HepG2 (cell line): ENCODE measurements at regions not wholly inside any gene's neighbourhood (a gene's known extent, or its start where the extent isn't known, plus 50 kb on each side); places are given as distances from the start of the nearest gene placed in this dataset.

ENCODE experiments used
- ATAC-seq: fragments of 200-7000 bp; cut with Tn5 transposase; 3 replicates; pipeline ENCODE4 v1.9.1; 2020; ENCODE audit warnings: mild to moderate bottlenecking, moderate library complexity
- BruUV-seq: library from RNA; stranded (reverse); fragments of 400-500 nt; replicated peaks from 2 replicates; lab custom pipeline; 2021; lab: Mats Ljungman, UMichigan
- CTCF ChIA-PET: fragments of 300-600 bp; formaldehyde crosslinking; extraction: SDS; loops from one replicate; lab custom pipeline; 2021; ENCODE audit warnings: low total read pairs, inconsistent platforms, low intra/inter-chr PET ratio; lab: Yijun Ruan, JAX
- POLR2A ChIA-PET: fragments of 350-600 bp; sonication (Branson Sonifier 250); formaldehyde crosslinking; loops from one replicate; lab custom pipeline; 2020; ENCODE audit warnings: antibody characterized with exemption, inconsistent platforms; lab: Yijun Ruan, JAX
- DNase-seq: peaks from one replicate; pipeline ENCODE4 v3.0.0-alpha.2; 2015; ENCODE audit warnings: low spot score
- FAIRE-seq: peaks from 3 replicates; lab custom pipeline; 2011; peaks lifted over from hg19 to GRCh38; lab: Jason Lieb, UNC
- H2AFZ ChIP-seq: one replicate; pipeline ENCODE4 v1.6.1; 2011; ENCODE audit warnings: low read length, inconsistent platforms
- H3K27ac ChIP-seq: fragments of 300-600 bp; 3 replicates; pipeline ENCODE4 v1.8.0; 2011; ENCODE audit warnings: mixed run types, mild to moderate bottlenecking, mixed read lengths, low read length, inconsistent platforms; ENCODE audit not compliant: insufficient read depth; ENCODE audit errors: extremely low read length
- H3K27me3 ChIP-seq, 2 experiments: fragments of 200-600 bp in 1 of 2; 2 replicates in 1 of 2; 3 replicates in 1 of 2; pipeline versions ENCODE4 v1.6.0 to v1.8.0; 2011; ENCODE audit warnings: low read length in 2 of 2, mild to moderate bottlenecking in 2 of 2, moderate library complexity in 2 of 2, inconsistent platforms in 1 of 2; ENCODE audit not compliant: insufficient read depth in 2 of 2, control insufficient read depth in 1 of 2
- H3K36me3 ChIP-seq, 2 experiments: fragments of 200-600 bp in 1 of 2; replicated peaks in 1 of 2; 2 replicates in 1 of 2; 3 replicates in 1 of 2; pipeline versions ENCODE4 v1.5.1 to v1.8.0; 2011; ENCODE audit warnings: low read length in 2 of 2, inconsistent platforms in 1 of 2; ENCODE audit not compliant: insufficient read depth in 2 of 2, control insufficient read depth in 1 of 2
- H3K4me1 ChIP-seq: 2 replicates; pipeline ENCODE4 v1.5.1; 2012; ENCODE audit warnings: low read length, inconsistent platforms; ENCODE audit not compliant: insufficient read depth
- H3K4me2 ChIP-seq: 2 replicates; pipeline ENCODE4 v1.6.0; 2011; ENCODE audit warnings: low read depth, low read length, inconsistent platforms
- H3K4me3 ChIP-seq, 3 experiments: fragments of 200-600 bp in 1 of 3; sonication (generic), shearing (Covaris generic) in 1 of 3; replicated peaks in 1 of 3; 2 replicates each; pipeline ENCODE4 v1.5.1; 2011 to 2016; ENCODE audit warnings: low read length in 3 of 3, inconsistent platforms in 2 of 3, low read depth in 2 of 3, mild to moderate bottlenecking in 2 of 3, control low read depth in 1 of 3, mixed read lengths in 1 of 3; ENCODE audit not compliant: insufficient read depth in 1 of 3
- H3K79me2 ChIP-seq: one replicate; pipeline ENCODE4 v1.6.1; 2011; ENCODE audit warnings: low read length, inconsistent platforms; ENCODE audit not compliant: insufficient read depth
- H3K9ac ChIP-seq: 2 replicates; pipeline ENCODE4 v1.6.0; 2011; ENCODE audit warnings: mild to moderate bottlenecking, low read depth, low read length, inconsistent platforms; ENCODE audit not compliant: insufficient read depth
- H3K9me3 ChIP-seq: 2 replicates; pipeline ENCODE4 v1.5.1; 2012; ENCODE audit warnings: mild to moderate bottlenecking, low read length
- H4K20me1 ChIP-seq: 2 replicates; pipeline ENCODE4 v1.6.0; 2011; ENCODE audit warnings: inconsistent platforms, mild to moderate bottlenecking, low read length, moderate library complexity; ENCODE audit not compliant: insufficient read depth
- CCAR2 ChIP-seq: fragments of 200-400 bp; formaldehyde crosslinking; optimal IDR thresholded peaks from 2 replicates; pipeline ENCODE3; 2018; ENCODE audit warnings: low read depth, mild to moderate bottlenecking, low read length, moderate library complexity
- DBP ChIP-seq: sonication (generic); formaldehyde crosslinking; IDR thresholded peaks from 2 replicates; pipeline ENCODE4 v1.4.0; 2020; ENCODE audit warnings: missing genetic modification reagents; ENCODE audit errors: not compliant biosample characterization
- MAFF ChIP-seq: IDR thresholded peaks from 2 replicates; pipeline ENCODE4 v1.6.1; 2011; ENCODE audit warnings: low read depth, low read length, improper control_type of control experiment
- MAFK ChIP-seq, 2 experiments: IDR thresholded peaks in 1 of 2; conservative IDR thresholded peaks in 1 of 2; 2 replicates each; pipeline ENCODE4 v1.6.1; 2011; ENCODE audit warnings: improper control_type of control experiment in 2 of 2, low read length in 2 of 2
- RBM39 ChIP-seq: fragments of 200-400 bp; formaldehyde crosslinking; IDR thresholded peaks from one replicate; pipeline ENCODE4 v1.6.1; 2018; ENCODE audit warnings: antibody characterized with exemption, mild to moderate bottlenecking, low read depth, low read length; ENCODE audit not compliant: poor library complexity, severe bottlenecking
- SAP130 ChIP-seq: IDR thresholded peaks from 2 replicates; pipeline ENCODE4 v1.6.1; 2016; ENCODE audit warnings: low read depth
- ZNF160 ChIP-seq: sonication (generic); formaldehyde crosslinking; IDR thresholded peaks from 2 replicates; pipeline ENCODE4 v1.8.0; 2022; ENCODE audit warnings: mild to moderate bottlenecking, inconsistent platforms, missing genetic modification reagents
- ZNF44 ChIP-seq: sonication (generic); formaldehyde crosslinking; IDR thresholded peaks from 2 replicates; pipeline ENCODE4 v1.5.1; 2020; ENCODE audit warnings: mild to moderate bottlenecking, missing genetic modification reagents
- ZNF780A ChIP-seq: sonication (generic); formaldehyde crosslinking; IDR thresholded peaks from 2 replicates; pipeline ENCODE4 v1.8.0; 2022; ENCODE audit warnings: mild to moderate bottlenecking, missing genetic modification reagents, moderate library complexity
- WGBS: methylation state at CpG from one replicate; pipeline ENCODE4 v1.1.6; 2017; ENCODE audit warnings: low lambda C conversion rate; 5-methylcytosine and 5-hydroxymethylcytosine counted together
- in situ Hi-C: cut with HindIII; loops from 2 replicates; pipeline ENCODE4 v1.10.0; 2017; ENCODE audit warnings: low pct_unique_long_range_greater_than_20kb; ENCODE audit not compliant: extremely low pct_ligation_motif_present
- intact Hi-C: fragments of 100-400 bp; cut with micrococcal nuclease; formaldehyde crosslinking; loops from one replicate; pipeline ENCODE4 v1.10.0; 2022; ENCODE audit not compliant: unreplicated experiment

GRCh38 chr2:106735807-106736206 is 150.2 kb downstream of the ST6GAL2 start:
- intact Hi-C loops = no loop called here

GRCh38 chr2:106736221-106736620 is 149.7 kb downstream of the ST6GAL2 start:
- Histone ChIP-seq H3K4me1 (no peaks in the 10 kb centered on the region), H3K9me3 (no peaks in the 10 kb centered on the region), H3K27ac (no peak overlapping the region), H3K27me3 (0 out of 5 replicates have a peak, but pooled peaks cover 0 to 8% of the 10 kb centered on the region in 2 experiments), H3K36me3 (no peaks in the 10 kb centered on the region), H2AFZ (no peak overlapping the region), H3K9ac (no peak overlapping the region), H4K20me1 (no peaks in the 10 kb centered on the region), H3K4me2 (no peak overlapping the region), H3K79me2 (no peaks in the 10 kb centered on the region), H3K4me3 (no peak overlapping the region)
- BruUV-seq = no TSS peak
- TF ChIP-seq ZNF160 (CRISPR knock-in tag) = no peak
- no peak for TF ChIP-seq RBM39
- TF ChIP-seq SAP130 (CRISPR knock-in tag) = no peak
- TF ChIP-seq DBP (CRISPR knock-in tag) = no peak
- TF ChIP-seq CCAR2 = no peak
- TF ChIP-seq ZNF44 (CRISPR knock-in tag) = no peak
- no peak for DNase-seq
- FAIRE-seq = no peak
- intact Hi-C loops = no loop called here
- WGBS = 2% methylated on average over 2 of the region's 2 CpGs
- POLR2A ChIA-PET = no interaction called here
- in situ Hi-C loops = no loop called here
- ATAC-seq = no peak
- CTCF ChIA-PET = no interaction called here

More at GRCh38 chr2:106735807-106736206, 150.2 kb downstream of the ST6GAL2 start:
- FAIRE-seq = no peak
- Histone ChIP-seq H3K79me2 (no peaks in the 10 kb centered on the region), H3K27me3 (0 out of 5 replicates have a peak, but pooled peaks cover 0 to 8% of the 10 kb centered on the region in 2 experiments), H3K36me3 (no peaks in the 10 kb centered on the region), H4K20me1 (no peaks in the 10 kb centered on the region), H2AFZ (no peak overlapping the region), H3K4me3 (no peak overlapping the region), H3K4me2 (no peak overlapping the region), H3K27ac (no peak overlapping the region), H3K4me1 (no peaks in the 10 kb centered on the region), H3K9me3 (no peaks in the 10 kb centered on the region), H3K9ac (no peak overlapping the region)
- ATAC-seq = no peak
- POLR2A ChIA-PET = no interaction called here
- TF ChIP-seq ZNF780A (CRISPR knock-in tag) (no peak), MAFK (conservative IDR thresholded peaks at IDR 0.05 in 1 of 2, IDR thresholded peaks at IDR 0.05 in 1 of 2; ENCODE audit: low read length in 2 of 2) (peak; percentile 77 to 93), MAFF (peak; percentile 91)
- in situ Hi-C loops = no loop called here
- no TSS peak for BruUV-seq
- CTCF ChIA-PET = no interaction called here
- no peak for DNase-seq
- WGBS = 7% methylated on average over 5 of the region's 5 CpGs
